ENCODE measurements at regions not wholly inside any gene's neighbourhood (a gene's known extent, or its start where the extent isn't known, plus 50 kb on each side); places are given as distances from the start of the nearest gene placed in this dataset.

- H3K36me3 Mint-ChIP-seq (ENCODE audit: unreplicated experiment), result no peaks in the 10 kb centered on the region
- H3K9me3 Mint-ChIP-seq (ENCODE audit: unreplicated experiment), result no peaks in the 10 kb centered on the region
- no peak for TF ChIP-seq CTCF (IDR thresholded peaks at IDR 0.05)
- DNase-seq (ENCODE audit: extremely low spot score, unreplicated experiment), result no peak
- H3K27ac Mint-ChIP-seq (ENCODE audit: unreplicated experiment), result no peak overlapping the region
- no peaks in the 10 kb centered on the region for H3K27me3 Mint-ChIP-seq (ENCODE audit: unreplicated experiment)
- H3K4me3 Mint-ChIP-seq (ENCODE audit: unreplicated experiment), result no peak overlapping the region
- no peaks in the 10 kb centered on the region for H3K4me1 Mint-ChIP-seq (ENCODE audit: unreplicated experiment)
These were observed 154.1 kb upstream of the THUMPD2 start for GRCh38 chr2:39933196-39933595.

GRCh38 chr2:39932198-39932597 lies 153.1 kb upstream of the THUMPD2 start:
- H3K4me3 Mint-ChIP-seq (ENCODE audit: unreplicated experiment), result no peak overlapping the region
- H3K36me3 Mint-ChIP-seq (ENCODE audit: unreplicated experiment), result no peaks in the 10 kb centered on the region
- no peak overlapping the region for H3K27ac Mint-ChIP-seq (ENCODE audit: unreplicated experiment)
- no peaks in the 10 kb centered on the region for H3K27me3 Mint-ChIP-seq (ENCODE audit: unreplicated experiment)
- no peak for DNase-seq (ENCODE audit: extremely low spot score, unreplicated experiment)
- no peak for TF ChIP-seq CTCF (IDR thresholded peaks at IDR 0.05)
- no peaks in the 10 kb centered on the region for H3K9me3 Mint-ChIP-seq (ENCODE audit: unreplicated experiment)
- H3K4me1 Mint-ChIP-seq (ENCODE audit: unreplicated experiment), result no peaks in the 10 kb centered on the region

- no peaks in the 10 kb centered on the region for H3K9me3 Mint-ChIP-seq (ENCODE audit: unreplicated experiment)
- H3K4me3 Mint-ChIP-seq (ENCODE audit: unreplicated experiment), result no peak overlapping the region
- no peak overlapping the region for H3K27ac Mint-ChIP-seq (ENCODE audit: unreplicated experiment)
- H3K27me3 Mint-ChIP-seq (ENCODE audit: unreplicated experiment), result peaks cover 5% of the 10 kb centered on the region
- no peak for DNase-seq (ENCODE audit: extremely low spot score, unreplicated experiment)
- H3K4me1 Mint-ChIP-seq (ENCODE audit: unreplicated experiment), result no peaks in the 10 kb centered on the region
- no peak for TF ChIP-seq CTCF (IDR thresholded peaks at IDR 0.05)
- no peaks in the 10 kb centered on the region for H3K36me3 Mint-ChIP-seq (ENCODE audit: unreplicated experiment)
These were observed 151.3 kb upstream of the THUMPD2 start for GRCh38 chr2:39930175-39930917.

- H3K27ac Mint-ChIP-seq (ENCODE audit: unreplicated experiment), result no peak overlapping the region
- no peak for DNase-seq (ENCODE audit: extremely low spot score, unreplicated experiment)
These were observed 150.5 kb upstream of the THUMPD2 start for GRCh38 chr2:39929531-39929930.

GRCh38 chr2:39925312-39925711 lies 146.3 kb upstream of the THUMPD2 start:
- no peak overlapping the region for H3K27ac Mint-ChIP-seq (ENCODE audit: unreplicated experiment)
- no peak for DNase-seq (ENCODE audit: extremely low spot score, unreplicated experiment)

More at GRCh38 chr2:39929531-39929930, 150.5 kb upstream of the THUMPD2 start:
- peaks cover 5% of the 10 kb centered on the region for H3K27me3 Mint-ChIP-seq (ENCODE audit: unreplicated experiment)
- H3K4me1 Mint-ChIP-seq (ENCODE audit: unreplicated experiment), result no peaks in the 10 kb centered on the region
- no peak for TF ChIP-seq CTCF (IDR thresholded peaks at IDR 0.05)
- H3K36me3 Mint-ChIP-seq (ENCODE audit: unreplicated experiment), result no peaks in the 10 kb centered on the region
- no peaks in the 10 kb centered on the region for H3K9me3 Mint-ChIP-seq (ENCODE audit: unreplicated experiment)
- H3K4me3 Mint-ChIP-seq (ENCODE audit: unreplicated experiment), result no peak overlapping the region

More at GRCh38 chr2:39925312-39925711, 146.3 kb upstream of the THUMPD2 start:
- H3K27me3 Mint-ChIP-seq (ENCODE audit: unreplicated experiment), result peaks cover 5% of the 10 kb centered on the region
- no peak for TF ChIP-seq CTCF (IDR thresholded peaks at IDR 0.05)
- no peaks in the 10 kb centered on the region for H3K36me3 Mint-ChIP-seq (ENCODE audit: unreplicated experiment)
- H3K9me3 Mint-ChIP-seq (ENCODE audit: unreplicated experiment), result no peaks in the 10 kb centered on the region
- H3K4me1 Mint-ChIP-seq (ENCODE audit: unreplicated experiment), result no peaks in the 10 kb centered on the region
- H3K4me3 Mint-ChIP-seq (ENCODE audit: unreplicated experiment), result no peak overlapping the region

Measured in osteocyte (in vitro differentiated cells).